GF-D8 (cell line): ENCODE measurements at regions not wholly inside any gene's neighbourhood (a gene's known extent, or its start where the extent isn't known, plus 50 kb on each side); places are given as distances from the start of the nearest gene placed in this dataset.

Experiments used
- DNase-seq: peaks from one replicate; lab custom pipeline; 2025; lab: John Stamatoyannopoulos, UW

DNA sequence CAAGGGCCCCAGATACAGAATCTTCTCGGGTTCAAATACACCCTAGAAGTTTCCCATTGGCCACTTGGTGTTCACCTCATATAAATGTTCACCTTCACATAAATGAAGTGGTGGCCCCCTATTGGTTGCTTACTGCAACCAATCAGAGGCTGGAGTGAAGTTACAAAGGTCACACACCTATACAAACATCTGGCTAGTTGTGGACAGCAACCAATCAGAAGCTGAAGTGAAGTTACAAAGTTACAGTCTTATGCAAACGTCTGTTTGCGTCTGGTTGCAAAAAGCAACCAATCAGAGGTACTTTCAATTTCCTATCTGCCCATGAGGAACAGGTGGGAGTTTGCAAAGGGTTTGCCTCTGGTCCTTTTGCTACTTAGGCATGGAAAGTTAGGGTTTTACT lies 206.5 kb upstream of the BMP2 start:
- no peak for DNase-seq

DNA sequence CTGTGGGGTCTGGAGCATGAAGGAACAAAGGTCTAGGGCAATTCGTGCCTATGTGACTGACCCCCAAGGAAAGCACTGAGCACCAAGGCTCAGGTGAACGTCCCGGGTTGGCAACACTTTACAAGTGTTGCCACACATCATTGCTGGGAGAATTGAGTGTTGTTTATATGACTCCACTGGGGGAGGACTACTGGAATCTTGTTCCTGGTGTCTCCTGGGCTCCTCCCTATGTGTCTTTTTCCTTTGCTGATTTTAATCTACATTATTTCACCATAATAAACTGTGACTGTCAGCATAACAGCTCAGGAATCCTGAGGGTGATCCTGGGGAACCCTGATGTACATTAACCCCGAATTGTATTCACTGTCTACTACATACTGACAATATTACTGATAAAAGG lies 207.7 kb upstream of the BMP2 start:
- DNase-seq: no peak

DNA sequence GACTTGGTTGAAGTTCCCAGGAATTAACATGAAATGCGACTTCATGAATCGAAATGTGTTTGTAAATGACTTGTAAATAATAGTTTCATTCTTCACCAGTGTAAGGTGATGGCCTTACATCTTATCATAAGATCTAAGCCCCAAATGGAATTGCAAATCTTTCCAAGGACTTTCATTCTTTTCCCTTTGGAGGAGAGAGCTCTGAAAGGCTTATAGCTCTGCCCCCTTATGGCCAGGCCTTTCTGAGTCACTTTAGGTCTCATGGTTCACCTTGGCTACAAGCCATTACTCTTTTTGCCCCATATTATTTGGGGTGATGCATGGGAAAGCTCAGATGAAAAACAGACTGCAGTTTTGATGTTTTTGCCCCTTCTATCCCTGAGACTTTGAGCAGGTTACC lies 209.1 kb upstream of the BMP2 start:
- no peak for DNase-seq

DNA sequence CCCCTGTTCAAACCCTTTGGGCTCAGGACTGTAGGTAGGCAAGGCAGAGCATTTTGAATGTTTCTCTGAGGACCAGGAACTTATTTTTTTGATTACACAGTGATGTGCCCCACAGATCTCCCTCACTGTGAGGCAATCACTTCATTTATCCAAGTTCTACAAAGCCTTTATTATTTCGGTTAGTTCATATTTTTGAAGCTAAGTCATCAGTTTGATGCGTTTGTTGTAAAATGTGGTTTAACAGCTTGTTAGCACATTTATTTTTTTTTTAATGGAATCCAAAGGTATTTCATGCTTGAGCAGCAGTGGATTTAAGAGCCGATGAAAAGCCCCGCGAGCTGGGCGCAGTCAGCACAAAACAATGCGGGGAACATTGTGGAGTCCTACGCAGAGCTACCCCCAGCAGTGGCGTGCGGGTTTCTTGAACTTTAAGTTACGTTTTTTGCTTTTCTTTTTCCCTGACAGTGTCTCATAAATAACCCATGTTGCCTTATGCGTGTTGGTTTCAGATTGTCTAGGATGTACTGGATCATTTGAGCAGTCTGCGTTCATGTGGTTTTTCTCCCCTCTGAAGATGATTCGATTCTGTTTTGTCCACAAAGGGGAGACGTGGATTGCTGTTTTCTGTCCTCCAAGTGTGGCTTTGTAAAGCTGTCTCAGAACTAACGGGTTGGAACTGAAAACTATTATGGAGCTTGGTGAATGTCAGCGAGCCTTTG lies 233.6 kb upstream of the BMP2 start:
- DNase-seq: no peak

DNA sequence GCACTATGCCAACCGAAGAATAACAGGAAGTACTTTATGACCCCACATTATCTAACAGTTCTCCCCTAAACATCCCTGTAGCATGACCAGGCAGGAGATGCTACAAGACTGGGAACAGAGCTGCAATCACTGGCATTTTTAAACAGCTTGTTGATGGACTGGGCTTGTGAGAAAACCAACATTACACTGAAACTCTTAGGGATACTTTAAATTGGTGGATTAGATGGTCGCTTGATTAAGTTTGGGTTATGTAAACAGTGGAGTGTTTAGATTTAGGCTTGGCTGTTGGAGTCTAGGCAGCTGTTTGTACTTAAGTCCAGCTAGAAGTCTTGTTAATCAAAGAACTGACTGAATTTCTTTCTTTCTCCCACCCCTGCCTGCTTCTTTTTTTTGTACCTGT lies 234.1 kb upstream of the BMP2 start:
- DNase-seq: no peak

DNA sequence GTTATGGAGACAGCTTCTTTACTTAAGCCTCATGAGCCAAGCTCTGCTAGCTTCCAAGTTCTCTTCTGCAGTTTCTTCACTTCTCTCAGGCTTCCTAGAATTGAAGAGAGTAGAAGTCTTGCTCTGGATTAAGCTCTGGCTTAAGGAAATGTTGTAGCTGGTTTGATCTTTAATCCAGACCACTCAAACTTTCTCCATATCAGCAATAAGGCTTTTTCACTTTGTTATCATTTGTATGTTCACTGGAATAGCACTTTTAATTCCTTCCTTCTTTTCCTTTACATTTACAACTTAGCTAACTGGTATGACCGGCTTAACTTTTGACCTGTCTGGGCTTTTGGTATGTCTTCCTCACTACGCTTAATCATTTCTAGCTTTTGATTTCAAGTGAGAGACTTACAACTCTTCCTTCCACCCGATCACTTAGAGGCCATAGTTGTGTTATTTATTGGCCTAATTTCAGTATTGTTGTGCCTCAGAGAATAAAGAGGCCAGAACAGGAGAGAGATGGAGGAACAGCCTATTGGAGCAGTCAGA lies 236.6 kb upstream of the BMP2 start:
- no peak for DNase-seq

DNA sequence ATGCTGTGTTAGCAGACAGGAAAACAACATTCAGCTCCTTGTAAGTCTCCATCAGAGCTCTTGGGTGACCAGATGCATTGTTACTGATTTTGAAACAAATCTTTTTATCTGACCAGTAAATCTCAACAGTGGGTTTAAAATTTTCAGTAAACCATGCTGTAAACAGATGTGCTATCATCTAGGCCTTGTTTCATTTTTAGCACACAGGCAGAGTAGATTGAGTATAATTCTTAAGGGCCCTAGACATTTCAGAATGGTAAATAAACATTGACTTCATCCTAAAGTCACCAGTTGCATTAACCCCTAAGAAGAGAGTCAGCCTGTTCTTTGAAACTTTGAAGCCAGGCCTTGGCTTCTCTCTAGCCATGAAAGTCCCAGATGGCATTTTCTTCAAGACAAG lies 237.2 kb upstream of the BMP2 start:
- DNase-seq: no peak

DNA sequence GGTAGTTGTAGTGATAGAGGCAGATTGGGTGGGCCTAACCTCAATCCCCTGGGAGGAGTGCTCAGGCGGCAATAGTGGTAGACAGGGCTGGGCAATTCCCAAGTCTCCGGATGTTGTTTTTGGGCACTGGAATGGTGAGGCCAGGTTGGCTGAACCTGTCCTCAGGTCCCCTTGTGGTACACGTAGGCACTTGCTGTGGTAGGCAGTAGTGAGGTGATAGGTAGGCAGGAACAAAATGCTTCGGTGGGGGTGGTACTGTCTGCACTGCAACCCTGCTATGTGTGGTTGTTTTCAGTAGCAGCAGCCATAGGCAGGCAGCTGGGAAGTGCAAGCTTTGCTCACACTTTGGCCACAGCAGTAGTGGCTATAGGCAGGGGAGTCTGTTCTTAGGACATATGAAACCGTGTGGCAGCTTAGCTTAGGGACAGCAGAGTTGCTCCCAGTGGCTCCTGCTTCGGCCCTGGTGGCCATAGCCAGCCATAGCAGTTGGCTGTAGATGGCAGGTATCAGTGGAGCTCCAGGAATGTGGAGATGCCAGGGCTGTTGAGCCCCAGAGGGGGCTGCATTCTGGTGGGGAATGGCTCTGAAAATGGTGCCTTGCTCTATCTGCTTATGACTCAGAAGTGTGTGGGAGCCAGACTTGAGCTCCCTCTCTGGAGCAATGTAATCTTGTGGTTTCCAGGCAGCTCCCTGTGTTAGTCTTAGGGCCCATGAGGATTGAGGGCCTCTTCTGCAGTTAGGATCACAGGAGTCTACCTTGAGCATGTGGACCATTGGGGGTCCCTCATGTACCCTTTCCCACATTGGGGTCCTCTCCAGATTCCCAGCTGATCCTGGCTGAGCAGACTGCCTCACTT lies 241.8 kb upstream of the BMP2 start:
- no peak for DNase-seq

DNA sequence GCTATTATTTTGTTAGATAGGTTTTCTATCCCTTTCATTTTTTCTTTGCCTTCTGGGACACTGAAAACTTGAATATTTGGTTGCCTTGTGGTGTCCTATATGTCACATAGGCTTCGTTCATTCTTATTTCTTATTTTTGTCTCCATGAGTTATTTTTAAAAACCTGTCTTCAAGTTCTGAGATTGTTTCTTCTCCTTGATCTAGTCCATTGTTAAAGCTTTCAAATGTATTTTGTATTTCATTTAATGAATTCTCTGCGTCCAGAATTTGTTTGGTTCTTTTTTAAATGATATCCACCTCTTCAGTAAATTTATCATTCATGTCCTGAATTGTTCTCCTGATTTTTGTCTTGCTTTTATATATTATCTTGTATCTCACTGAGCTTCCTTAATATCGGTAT lies 243.2 kb upstream of the BMP2 start:
- no peak for DNase-seq

DNA sequence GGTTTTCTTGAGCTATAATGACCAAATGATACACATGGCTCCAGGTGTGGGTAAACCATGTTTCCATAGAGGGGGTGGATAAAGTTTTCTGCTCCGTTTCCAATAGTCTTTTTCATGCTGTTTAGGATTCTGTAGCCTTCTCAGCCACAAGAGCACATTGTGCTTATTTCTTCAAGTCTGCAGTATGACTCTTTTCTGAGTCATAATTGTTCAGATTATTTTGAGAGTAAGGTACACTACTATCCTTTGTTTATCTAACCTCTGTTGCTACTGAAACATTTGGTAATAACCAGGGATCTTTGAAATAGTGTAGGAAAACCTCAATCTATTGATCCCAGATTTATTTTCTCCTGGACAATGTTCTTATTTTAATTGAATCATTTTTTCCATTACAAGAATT lies 247.9 kb upstream of the BMP2 start:
- no peak for DNase-seq

DNA sequence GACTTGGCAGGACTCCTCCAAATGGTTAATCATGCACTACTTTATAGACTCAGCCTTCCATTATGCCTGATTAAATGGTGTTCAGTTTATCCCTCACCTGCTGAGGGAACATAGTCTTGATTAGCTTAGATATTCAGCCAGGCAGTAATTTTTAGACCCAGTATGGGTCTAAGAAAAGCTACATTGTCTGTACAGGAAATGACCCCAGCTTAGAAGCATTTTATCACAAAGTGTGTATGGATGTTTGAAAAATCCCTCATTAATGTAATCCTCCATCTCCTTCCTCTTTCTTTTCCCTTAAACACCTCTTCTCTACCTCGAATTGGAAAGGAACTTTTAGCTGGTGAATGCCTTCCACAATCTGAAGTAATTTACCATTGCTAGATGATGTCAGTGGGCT lies 252.2 kb upstream of the BMP2 start:
- DNase-seq: no peak

DNA sequence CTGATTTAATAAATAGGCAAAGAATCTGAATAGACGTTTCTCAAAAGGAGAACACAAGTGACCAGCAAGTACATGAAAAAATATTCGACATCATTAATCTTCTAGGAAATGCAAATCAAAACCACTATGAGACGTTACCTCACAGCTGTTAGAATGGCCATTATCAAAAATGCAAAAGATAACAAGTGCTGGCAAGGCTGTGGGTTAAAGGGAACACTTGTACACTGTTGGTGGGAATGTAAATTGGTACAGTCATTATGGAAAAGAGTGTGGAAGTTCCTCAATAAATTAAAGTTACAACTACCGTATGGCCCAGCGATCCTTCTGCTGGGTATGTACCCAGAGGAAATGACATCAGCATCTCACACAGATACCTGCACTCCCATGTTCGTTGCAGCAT lies 253.9 kb upstream of the BMP2 start:
- DNase-seq: no peak

DNA sequence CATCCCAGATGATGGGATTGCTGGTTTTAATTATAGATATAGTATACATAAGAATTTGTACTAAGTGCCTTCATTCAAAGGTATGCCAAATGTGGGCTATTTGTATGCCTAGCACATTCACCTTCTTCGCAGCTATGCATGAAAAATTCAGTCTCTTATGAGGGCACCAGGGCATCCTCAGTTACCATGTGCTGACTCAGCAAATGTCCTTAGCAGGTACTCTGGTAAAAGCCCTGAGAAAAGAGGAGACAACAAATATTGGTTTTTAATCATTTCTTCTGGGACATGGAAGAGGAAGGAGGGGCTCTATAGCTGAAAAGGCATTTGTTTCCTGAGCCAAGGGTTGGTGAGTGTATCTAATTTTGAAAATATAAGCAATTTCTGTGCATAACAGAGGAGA lies 258.1 kb upstream of the BMP2 start:
- DNase-seq: no peak

DNA sequence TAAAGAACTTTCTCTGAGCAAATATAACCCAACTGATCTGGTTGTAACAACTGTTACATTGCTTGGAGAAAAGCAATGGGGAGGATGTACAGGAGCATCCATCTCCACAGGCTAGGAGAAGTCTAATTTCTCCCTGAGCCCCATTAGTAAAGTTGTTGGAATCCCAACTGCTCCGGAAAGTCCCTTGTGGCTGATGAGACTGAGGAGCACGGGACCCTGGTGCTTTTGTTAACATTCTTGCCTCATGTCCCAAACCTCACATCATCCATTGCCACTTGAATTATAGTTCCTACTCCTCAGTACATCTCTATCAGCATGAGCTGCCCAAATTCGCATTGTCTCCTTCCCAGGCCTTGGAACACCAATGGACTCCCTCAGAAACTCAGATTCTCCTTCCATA lies 260.6 kb upstream of the BMP2 start:
- no peak for DNase-seq

DNA sequence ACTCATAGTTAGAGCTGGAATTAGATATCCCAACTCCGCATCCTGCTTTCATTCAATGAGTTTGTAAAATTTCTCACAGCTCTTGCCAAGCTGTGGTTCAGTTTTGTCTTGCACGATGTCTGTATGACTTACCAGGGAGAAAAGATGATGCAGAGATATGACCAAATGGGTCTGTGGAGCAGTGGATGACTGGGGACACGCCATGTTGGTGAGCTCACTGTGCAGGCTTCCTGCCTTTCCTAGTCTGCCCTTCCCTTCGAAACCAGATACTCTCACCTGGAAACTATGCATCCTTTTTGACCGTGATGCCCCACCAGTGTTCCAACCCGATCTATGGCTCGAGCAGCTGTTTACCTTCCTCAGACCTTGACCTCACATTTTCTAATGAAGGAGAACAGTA lies 262.7 kb upstream of the BMP2 start:
- DNase-seq: no peak

DNA sequence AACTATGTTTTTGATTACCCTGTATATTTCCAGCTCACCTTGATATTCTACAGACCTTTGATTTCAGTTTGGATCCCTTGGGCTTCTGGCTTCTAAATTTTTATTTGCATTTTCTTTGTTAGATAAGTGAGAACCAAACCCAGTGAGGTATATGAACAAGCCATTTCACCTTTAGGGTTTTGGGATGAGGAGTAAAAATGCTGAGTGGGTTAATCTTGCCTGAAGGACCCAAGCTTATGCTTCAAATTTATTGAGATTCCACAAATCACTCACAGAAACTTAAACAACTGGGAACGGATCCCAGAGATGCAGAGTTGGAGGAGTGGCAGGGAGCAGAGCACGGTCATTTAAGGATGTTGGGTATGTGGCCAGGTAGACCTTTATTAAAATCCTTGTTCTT lies 263.3 kb upstream of the BMP2 start:
- no peak for DNase-seq

DNA sequence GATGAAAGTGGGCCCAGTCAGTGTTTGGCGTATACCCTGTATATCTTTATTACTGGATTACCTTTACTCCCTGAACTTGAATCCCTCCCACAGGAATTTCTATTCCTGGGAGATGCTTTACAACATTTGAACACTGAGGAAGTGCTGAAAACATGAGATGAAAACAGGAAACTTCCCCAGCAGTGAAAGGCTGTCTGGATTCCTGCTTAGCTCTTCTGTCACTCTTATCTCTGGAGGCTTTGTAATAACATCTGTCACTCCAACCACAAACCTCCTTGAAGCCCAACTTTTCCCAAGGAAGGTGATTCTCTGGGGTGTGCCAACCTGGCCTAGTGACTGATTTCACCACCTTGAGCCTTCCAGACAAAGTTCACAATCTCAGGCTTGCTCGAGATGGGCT lies 264.5 kb upstream of the BMP2 start:
- no peak for DNase-seq

DNA sequence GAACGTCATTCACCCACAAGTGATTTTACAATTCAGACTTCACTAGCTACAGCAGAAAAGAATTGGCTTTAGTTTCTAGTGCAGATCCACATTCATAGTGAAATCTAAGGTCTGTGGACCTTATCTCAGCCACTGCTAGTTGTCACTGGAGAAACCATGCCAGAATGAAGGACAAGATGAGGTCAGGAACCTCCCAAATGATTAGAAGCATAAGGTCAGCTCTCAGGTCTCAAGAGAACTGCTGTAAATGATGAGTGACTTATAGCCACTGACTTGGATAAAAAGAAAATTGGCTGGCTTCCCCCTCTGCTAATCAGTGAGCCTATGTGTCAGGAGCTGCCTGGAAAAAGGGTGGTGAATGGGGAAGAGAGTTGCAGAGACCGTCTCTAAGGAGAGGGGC lies 265.3 kb upstream of the BMP2 start:
- no peak for DNase-seq

DNA sequence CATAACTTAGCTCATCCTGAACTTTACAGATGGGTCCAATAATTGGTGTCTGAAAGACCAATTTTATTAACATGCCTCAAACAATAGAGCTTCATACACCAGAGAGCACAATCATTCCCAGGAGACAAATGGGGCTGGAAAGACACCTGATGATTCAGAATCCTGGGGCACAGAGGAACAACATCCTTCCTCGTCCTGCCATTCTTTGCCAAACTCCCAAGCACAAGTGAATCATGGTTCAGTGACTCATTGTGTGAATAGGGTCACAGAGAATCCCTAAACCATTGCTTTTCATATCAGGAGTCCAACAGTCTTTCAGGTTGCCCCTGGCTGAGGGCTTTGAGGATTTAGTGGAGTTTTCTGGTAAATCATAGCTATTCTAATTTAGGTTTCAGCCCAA lies 266.4 kb upstream of the BMP2 start:
- DNase-seq: no peak

DNA sequence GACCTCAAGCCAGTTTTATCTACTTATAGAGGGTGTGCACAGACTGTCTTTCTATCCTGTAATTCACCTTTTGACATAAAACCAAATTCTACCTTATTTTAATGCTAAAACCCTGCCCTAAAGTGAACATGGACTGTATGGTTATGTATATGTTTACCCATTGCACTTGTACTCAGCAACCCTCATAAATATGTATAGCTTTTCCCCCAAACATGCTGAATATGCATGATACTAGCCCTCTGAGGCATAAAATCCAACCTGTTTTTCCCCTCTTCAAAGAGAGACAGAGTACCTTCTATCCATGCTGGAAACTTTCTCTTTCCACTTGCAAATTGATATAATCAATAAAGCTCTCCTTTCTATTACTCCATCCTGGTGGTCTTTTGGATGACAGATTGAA lies 267.9 kb upstream of the BMP2 start:
- DNase-seq: no peak

DNA sequence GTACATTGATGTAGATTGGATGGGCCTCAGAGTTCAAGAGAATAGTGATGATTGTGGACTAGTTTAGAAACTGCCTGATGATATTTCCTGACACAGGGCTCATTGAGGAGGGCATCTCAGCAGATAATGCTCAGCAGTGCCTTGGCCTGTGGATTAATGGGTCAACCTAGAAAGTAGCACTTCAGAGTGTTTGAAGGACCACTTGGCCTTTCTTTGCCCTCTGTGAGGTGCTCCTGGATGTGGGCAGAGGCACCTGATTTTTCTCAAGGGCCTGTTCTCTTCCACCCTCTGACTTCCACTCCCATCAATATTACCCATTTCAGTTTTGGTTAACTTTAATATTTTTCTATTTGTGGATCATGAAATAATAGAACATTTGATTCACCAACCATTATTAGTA lies 270.6 kb upstream of the BMP2 start:
- no peak for DNase-seq

DNA sequence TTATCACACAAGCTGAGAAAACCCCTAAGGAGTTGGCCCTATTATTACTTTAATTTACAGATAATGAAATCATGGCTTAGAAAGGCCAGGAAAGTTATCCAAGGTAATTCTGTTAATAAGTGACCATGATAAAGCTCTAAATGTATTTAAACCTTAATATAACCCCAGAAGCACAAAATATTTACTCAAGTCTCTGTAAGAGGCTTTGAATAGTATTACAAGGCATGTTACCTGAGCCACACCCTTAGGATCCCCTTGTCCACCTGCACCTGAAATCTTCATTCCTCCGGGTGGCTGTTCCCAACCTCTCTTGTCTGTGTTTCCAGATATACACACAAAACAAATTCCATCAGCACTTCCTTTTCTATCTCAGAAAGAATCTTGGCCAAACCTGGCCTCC lies 271.6 kb upstream of the BMP2 start:
- no peak for DNase-seq

DNA sequence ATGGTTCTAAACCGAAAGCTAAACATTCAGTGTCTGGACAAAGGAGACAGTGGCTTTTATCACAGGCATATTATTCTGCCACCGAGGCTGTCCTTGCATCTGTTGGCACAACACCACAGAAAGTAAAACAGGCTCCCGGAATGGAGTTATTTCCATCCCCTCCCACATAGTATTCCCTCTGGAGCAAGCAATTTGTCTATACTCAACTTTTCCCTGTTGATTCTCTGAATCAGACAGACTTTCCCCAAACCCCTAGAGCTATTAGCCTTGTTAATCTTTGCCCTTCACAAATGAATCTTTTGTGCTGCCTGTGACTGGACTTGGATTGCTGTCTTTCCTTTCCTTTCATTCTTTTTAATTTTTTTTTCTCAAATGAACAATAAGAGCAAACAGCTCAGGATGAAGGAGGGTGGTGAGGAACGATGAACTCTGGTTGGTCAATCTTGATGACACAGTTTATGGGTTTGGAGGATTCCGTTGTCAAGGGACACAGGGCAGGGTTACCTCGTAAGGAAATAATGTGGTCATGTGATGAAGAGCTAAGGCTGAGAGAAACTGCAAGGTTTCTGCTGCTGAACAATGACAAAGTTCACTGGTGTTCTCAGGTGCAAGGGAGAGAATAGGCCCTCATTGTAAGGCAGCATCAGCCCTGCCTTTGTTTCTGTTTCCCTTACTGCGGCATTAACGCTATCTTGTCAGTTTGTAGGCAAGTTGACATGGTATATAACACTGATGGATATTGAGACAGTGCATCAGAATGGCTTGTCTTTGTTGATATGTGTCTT lies 275.0 kb upstream of the BMP2 start:
- DNase-seq: no peak
